ENCODE measurements at regions not wholly inside any gene's neighbourhood (a gene's known extent, or its start where the extent isn't known, plus 50 kb on each side); places are given as distances from the start of the nearest gene placed in this dataset.

GRCh38 chr4:187550256-187550950, 445.2 kb upstream of the ZFP42 start:
- Histone ChIP-seq H3K9ac (ENCODE audit: insufficient read depth in 1 of 2, low read length in 2 of 2) (no peak overlapping the region), H3K9me3 (ENCODE audit: control insufficient read depth in 4 of 4, insufficient read depth in 3 of 4, low read length in 3 of 4) (peaks cover 0 to 3% (median 0%) of the 10 kb centered on the region in 4 donors), H3K4me3 (no peak overlapping the region), H3K27ac (ENCODE audit: low read depth in 1 of 2, low read length in 1 of 2) (no peak overlapping the region), H3K27me3 (ENCODE audit: control insufficient read depth in 3 of 3, insufficient read depth in 3 of 3, low read length in 2 of 3) (no peaks in the 10 kb centered on the region), H3K4me1 (ENCODE audit: control insufficient read depth in 5 of 5, insufficient read depth in 5 of 5, low read length in 5 of 5) (peaks cover 0 to 11% (median 0%) of the 10 kb centered on the region in 5 donors), H3K36me3 (ENCODE audit: control insufficient read depth in 4 of 4, insufficient read depth in 4 of 4, low read length in 4 of 4) (no peaks in the 10 kb centered on the region)
- TF ChIP-seq CTCF (IDR thresholded peaks at IDR 0.05; ENCODE audit: control extremely low read depth, extremely low read depth): no peak
- DNase-seq (no peak), ATAC-seq (ENCODE audit: insufficient read depth, low FRiP score) (no peak)
- WGBS, 2 donors: 82 to 83% methylated on average over 5 of the region's 5 CpGs

- peaks cover 0 to 5% (median 5%) of the 10 kb centered on the region in 4 donors for H3K9me3 ChIP-seq (ENCODE audit: control insufficient read depth in 4 of 4, insufficient read depth in 3 of 4, low read length in 3 of 4)
- H3K27me3 ChIP-seq (ENCODE audit: control insufficient read depth in 3 of 3, insufficient read depth in 3 of 3, low read length in 2 of 3): no peaks in the 10 kb centered on the region
- no peak for TF ChIP-seq CTCF (IDR thresholded peaks at IDR 0.05; ENCODE audit: control extremely low read depth, extremely low read depth)
- H3K9ac ChIP-seq (ENCODE audit: insufficient read depth in 1 of 2, low read length in 2 of 2): no peak overlapping the region
- 86 to 88% methylated on average over 4 of the region's 4 CpGs for WGBS, 2 donors
- no peaks in the 10 kb centered on the region for H3K36me3 ChIP-seq (ENCODE audit: control insufficient read depth in 4 of 4, insufficient read depth in 4 of 4, low read length in 4 of 4)
- H3K4me1 ChIP-seq (ENCODE audit: control insufficient read depth in 5 of 5, insufficient read depth in 5 of 5, low read length in 5 of 5): peaks cover 0 to 7% (median 0%) of the 10 kb centered on the region in 5 donors
- ATAC-seq (ENCODE audit: insufficient read depth, low FRiP score) (no peak), DNase-seq (peak in 1 of 3 donors; percentile 11)
- H3K27ac ChIP-seq (ENCODE audit: low read depth in 1 of 2, low read length in 1 of 2): no peak overlapping the region
- no peak overlapping the region for H3K4me3 ChIP-seq
Measured at GRCh38 chr4:187552781-187553180, 442.8 kb upstream of the ZFP42 start.

- H3K36me3 ChIP-seq (ENCODE audit: control insufficient read depth in 4 of 4, insufficient read depth in 4 of 4, low read length in 4 of 4): no peaks in the 10 kb centered on the region
- H3K9ac ChIP-seq (ENCODE audit: insufficient read depth in 1 of 2, low read length in 2 of 2): no peak overlapping the region
- peaks cover 0 to 3% (median 0%) of the 10 kb centered on the region in 5 donors for H3K4me1 ChIP-seq (ENCODE audit: control insufficient read depth in 5 of 5, insufficient read depth in 5 of 5, low read length in 5 of 5)
- TF ChIP-seq CTCF (IDR thresholded peaks at IDR 0.05; ENCODE audit: control extremely low read depth, extremely low read depth): no peak
- H3K27me3 ChIP-seq (ENCODE audit: control insufficient read depth in 3 of 3, insufficient read depth in 3 of 3, low read length in 2 of 3): no peaks in the 10 kb centered on the region
- peaks cover 0 to 5% (median 5%) of the 10 kb centered on the region in 4 donors for H3K9me3 ChIP-seq (ENCODE audit: control insufficient read depth in 4 of 4, insufficient read depth in 3 of 4, low read length in 3 of 4)
- no peak for ATAC-seq (ENCODE audit: insufficient read depth, low FRiP score)
- no peak overlapping the region for H3K27ac ChIP-seq (ENCODE audit: low read depth in 1 of 2, low read length in 1 of 2)
- H3K4me3 ChIP-seq: no peak overlapping the region
- DNase-seq: no peak
Measured at GRCh38 chr4:187555174-187555573, 440.4 kb upstream of the ZFP42 start.

- H3K27ac ChIP-seq (ENCODE audit: low read depth in 1 of 2, low read length in 1 of 2): no peak overlapping the region
- H3K4me1 ChIP-seq (ENCODE audit: control insufficient read depth in 5 of 5, insufficient read depth in 5 of 5, low read length in 5 of 5): no peaks in the 10 kb centered on the region
- 0 to 47% methylated on average over 1 of the region's 1 CpG for WGBS, 2 donors
- ATAC-seq (ENCODE audit: insufficient read depth, low FRiP score): no peak
- no peaks in the 10 kb centered on the region for H3K27me3 ChIP-seq (ENCODE audit: control insufficient read depth in 3 of 3, insufficient read depth in 3 of 3, low read length in 2 of 3)
- peaks cover 0 to 7% (median 5%) of the 10 kb centered on the region in 4 donors for H3K9me3 ChIP-seq (ENCODE audit: control insufficient read depth in 4 of 4, insufficient read depth in 3 of 4, low read length in 3 of 4)
- H3K4me3 ChIP-seq: no peak overlapping the region
- H3K9ac ChIP-seq (ENCODE audit: insufficient read depth in 1 of 2, low read length in 2 of 2): no peak overlapping the region
- no peaks in the 10 kb centered on the region for H3K36me3 ChIP-seq (ENCODE audit: control insufficient read depth in 4 of 4, insufficient read depth in 4 of 4, low read length in 4 of 4)
- TF ChIP-seq CTCF (IDR thresholded peaks at IDR 0.05; ENCODE audit: control extremely low read depth, extremely low read depth): no peak
- no peak for DNase-seq
Measured at GRCh38 chr4:187558391-187558790, 437.2 kb upstream of the ZFP42 start.
